ENCODE measurements at regions not wholly inside any gene's neighbourhood (a gene's known extent, or its start where the extent isn't known, plus 50 kb on each side); places are given as distances from the start of the nearest gene placed in this dataset.

GRCh38 chr18:32553640-32554365 lies 83.1 kb upstream of the GAREM1 start:
- no peak for TF ChIP-seq CTCF (IDR thresholded peaks at IDR 0.05)
- TF ChIP-seq EZH2 (IDR thresholded peaks at IDR 0.05) = no peak
- TF ChIP-seq EZH2phosphoT487 (IDR thresholded peaks at IDR 0.05) = peak; percentile 96

Measured in neural progenitor cell (in vitro differentiated cells).